Keratinocyte (primary cell): ENCODE measurements at regions not wholly inside any gene's neighbourhood (a gene's known extent, or its start where the extent isn't known, plus 50 kb on each side); places are given as distances from the start of the nearest gene placed in this dataset.

Experiments used
- DNase-seq: peaks from one replicate; pipeline ENCODE4 v3.0.0-alpha.2; 2011; ENCODE audit warnings: low read depth, missing footprints, low spot score
- FAIRE-seq: peaks from 2 replicates; lab custom pipeline; 2011; peaks lifted over from hg19 to GRCh38; lab: Jason Lieb, UNC
- H2AFZ ChIP-seq: 2 replicates; pipeline ENCODE4 v1.6.0; 2012; ENCODE audit warnings: low read length, control low read depth, inconsistent platforms; ENCODE audit not compliant: control insufficient read depth
- H3K27ac ChIP-seq: 2 replicates; pipeline ENCODE4 v1.5.1; 2011; ENCODE audit warnings: low read length; ENCODE audit not compliant: control insufficient read depth, insufficient read depth
- H3K27me3 ChIP-seq: 3 replicates; pipeline ENCODE4 v1.6.0; 2011; ENCODE audit warnings: low read length; ENCODE audit not compliant: control insufficient read depth, insufficient read depth; ENCODE audit errors: extremely low read depth
- H3K36me3 ChIP-seq, 2 experiments: 2 replicates in 1 of 2; 3 replicates in 1 of 2; pipeline ENCODE4 v1.5.1; 2011; ENCODE audit warnings: low read length in 2 of 2, mild to moderate bottlenecking in 1 of 2; ENCODE audit not compliant: control insufficient read depth in 2 of 2, insufficient read depth in 2 of 2; ENCODE audit errors: extremely low read depth in 1 of 2
- H3K4me1 ChIP-seq: 3 replicates; pipeline ENCODE4 v1.5.1; 2011; ENCODE audit warnings: low read length; ENCODE audit not compliant: control insufficient read depth, insufficient read depth; ENCODE audit errors: extremely low read depth
- H3K4me2 ChIP-seq: 3 replicates; pipeline ENCODE4 v1.6.0; 2011; ENCODE audit warnings: low read depth, low read length; ENCODE audit not compliant: control insufficient read depth, insufficient read depth; ENCODE audit errors: extremely low read depth
- H3K4me3 ChIP-seq, 3 experiments: fragments of 200-600 bp in 1 of 3; sonication (generic) in 1 of 3; 2 replicates in 2 of 3; 3 replicates in 1 of 3; pipeline ENCODE4 v1.5.1; 2011 to 2016; ENCODE audit warnings: low read length in 3 of 3, mild to moderate bottlenecking in 3 of 3, control low read depth in 2 of 3, inconsistent platforms in 1 of 3, low read depth in 1 of 3, mixed read lengths in 1 of 3, mixed run types in 1 of 3, moderate library complexity in 1 of 3; ENCODE audit not compliant: control insufficient read depth in 2 of 3, insufficient read depth in 2 of 3; ENCODE audit errors: extremely low read depth in 1 of 3
- H3K79me2 ChIP-seq: 2 replicates; pipeline ENCODE4 v1.6.0; 2012; ENCODE audit warnings: low read length; ENCODE audit not compliant: control insufficient read depth, insufficient read depth
- H3K9ac ChIP-seq: 3 replicates; pipeline ENCODE4 v1.6.0; 2011; ENCODE audit warnings: low read length; ENCODE audit not compliant: control insufficient read depth, insufficient read depth; ENCODE audit errors: extremely low read depth
- H3K9me1 ChIP-seq: 3 replicates; pipeline ENCODE4 v1.6.0; 2011; ENCODE audit warnings: low read length; ENCODE audit not compliant: control insufficient read depth, insufficient read depth; ENCODE audit errors: extremely low read depth
- H3K9me3 ChIP-seq: 2 replicates; pipeline ENCODE4 v1.5.1; 2012; ENCODE audit warnings: low read depth, low read length; ENCODE audit not compliant: control insufficient read depth
- H4K20me1 ChIP-seq: 3 replicates; pipeline ENCODE4 v1.6.0; 2011; ENCODE audit warnings: low read length; ENCODE audit not compliant: control insufficient read depth, insufficient read depth; ENCODE audit errors: extremely low read depth
- CTCF ChIP-seq, 3 experiments: IDR thresholded peaks in 1 of 3; conservative IDR thresholded peaks in 1 of 3; optimal IDR thresholded peaks in 1 of 3; 2 replicates in 2 of 3; 3 replicates in 1 of 3; pipeline versions ENCODE3 to v1.5.1; 2011; ENCODE audit warnings: low read length in 3 of 3, mild to moderate bottlenecking in 3 of 3, moderate library complexity in 2 of 3, control low read depth in 1 of 3, inconsistent platforms in 1 of 3; ENCODE audit not compliant: insufficient read depth in 2 of 3; ENCODE audit errors: extremely low read depth in 1 of 3
- EZH2 ChIP-seq: IDR thresholded peaks from one replicate; pipeline ENCODE4 v1.6.1; 2012; ENCODE audit warnings: inconsistent platforms, mild to moderate bottlenecking, low read length, moderate library complexity
- dilution Hi-C: fragments of 300-500 bp; cut with MboI; formaldehyde crosslinking; loops from one replicate; pipeline ENCODE4 v1.7.0; 2020; ENCODE audit warnings: low sequenced_read_pairs; ENCODE audit not compliant: extremely low pct_ligation_motif_present

GRCh38 chr4:35247047-35247446 lies 997.3 kb downstream of the ARAP2 start:
- H3K9me1 ChIP-seq: no peaks in the 10 kb centered on the region
- dilution Hi-C loops: no loop called here
- no peak overlapping the region for H2AFZ ChIP-seq
- H3K4me3 ChIP-seq: no peak overlapping the region
- H4K20me1 ChIP-seq: no peaks in the 10 kb centered on the region
- no peaks in the 10 kb centered on the region for H3K4me1 ChIP-seq
- H3K27me3 ChIP-seq: no peaks in the 10 kb centered on the region
- no peak overlapping the region for H3K9ac ChIP-seq
- H3K9me3 ChIP-seq: no peaks in the 10 kb centered on the region
- FAIRE-seq (no peak), DNase-seq (no peak)
- no peak overlapping the region for H3K27ac ChIP-seq
- no peaks in the 10 kb centered on the region for H3K79me2 ChIP-seq
- no peaks in the 10 kb centered on the region for H3K36me3 ChIP-seq
- no peak for TF ChIP-seq CTCF (optimal IDR thresholded peaks at IDR 0.05 in 1 of 3, IDR thresholded peaks at IDR 0.05 in 1 of 3, conservative IDR thresholded peaks at IDR 0.05 in 1 of 3; ENCODE audit: extremely low read depth in 1 of 3, insufficient read depth in 2 of 3, low read length in 3 of 3)
- TF ChIP-seq EZH2: no peak
- no peak overlapping the region for H3K4me2 ChIP-seq

- TF ChIP-seq CTCF (optimal IDR thresholded peaks at IDR 0.05 in 1 of 3, IDR thresholded peaks at IDR 0.05 in 1 of 3, conservative IDR thresholded peaks at IDR 0.05 in 1 of 3; ENCODE audit: extremely low read depth in 1 of 3, insufficient read depth in 2 of 3, low read length in 3 of 3) (no peak), EZH2 (no peak)
- no peak overlapping the region for H3K4me3 ChIP-seq
- H3K9ac ChIP-seq: no peak overlapping the region
- H3K4me1 ChIP-seq: peaks cover 3% of the 10 kb centered on the region
- no peaks in the 10 kb centered on the region for H3K27me3 ChIP-seq
- H3K9me1 ChIP-seq: no peaks in the 10 kb centered on the region
- no peak overlapping the region for H3K27ac ChIP-seq
- dilution Hi-C loops: no loop called here
- no peaks in the 10 kb centered on the region for H3K79me2 ChIP-seq
- no peaks in the 10 kb centered on the region for H3K36me3 ChIP-seq
- H3K4me2 ChIP-seq: no peak overlapping the region
- no peak for FAIRE-seq
- no peaks in the 10 kb centered on the region for H4K20me1 ChIP-seq
- no peak overlapping the region for H2AFZ ChIP-seq
- H3K9me3 ChIP-seq: no peaks in the 10 kb centered on the region
- DNase-seq: no peak
These were observed 994.0 kb downstream of the ARAP2 start for GRCh38 chr4:35250331-35250730.
